ENCODE measurements at regions not wholly inside any gene's neighbourhood (a gene's known extent, or its start where the extent isn't known, plus 50 kb on each side); places are given as distances from the start of the nearest gene placed in this dataset.

DNA sequence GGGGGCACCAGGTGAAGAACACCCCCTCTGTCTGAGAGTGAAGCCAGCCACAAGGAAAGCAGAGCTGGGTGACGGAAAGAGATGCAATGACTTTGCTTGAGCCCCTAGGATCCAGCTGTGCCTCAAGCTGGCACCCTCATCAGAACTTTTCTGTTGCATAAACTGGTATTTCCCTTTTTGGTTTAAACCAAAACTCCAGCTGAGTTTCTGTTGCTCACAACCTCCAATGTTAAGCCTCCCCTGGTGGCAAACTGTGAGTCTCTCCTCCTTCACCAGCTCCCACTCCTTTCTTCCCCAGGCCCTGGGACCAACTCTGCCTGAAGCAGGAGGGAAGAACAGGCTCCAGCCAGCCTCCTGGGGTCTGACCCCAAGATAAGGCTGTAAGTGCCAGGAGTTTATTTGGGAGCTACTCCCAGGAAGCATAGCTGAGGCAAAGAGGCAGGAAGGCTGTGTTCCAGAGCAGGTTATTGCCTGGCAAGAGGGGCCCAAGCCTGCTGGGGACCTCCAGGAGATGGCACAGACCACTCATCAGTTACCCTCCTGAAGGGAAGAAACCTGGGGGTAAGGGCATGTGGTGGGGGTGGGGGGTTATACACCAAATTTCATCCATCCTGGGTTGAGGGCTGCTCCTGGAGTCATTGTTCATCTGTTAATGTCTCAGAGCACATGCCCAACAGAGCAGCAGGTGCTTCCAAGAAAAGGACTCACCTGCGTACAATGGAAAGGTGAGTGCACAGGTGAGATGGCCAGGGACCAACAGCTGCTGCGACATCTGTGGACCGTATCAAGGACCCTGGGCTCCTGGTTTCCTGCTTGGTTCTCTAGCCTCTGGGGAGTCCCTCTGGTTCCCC, 73.3 kb upstream of the NANOS1 start:
- Histone ChIP-seq H2AFZ (ENCODE audit: low read depth) (peak overlapping the region; percentile 58), H3K4me2 (peak overlapping the region; percentile 82), H3K4me1 (ENCODE audit: low read depth, poor library complexity, severe bottlenecking) (peaks cover 84% of the 10 kb centered on the region), H3K27me3 (ENCODE audit: insufficient read depth, low read depth) (no peaks in the 10 kb centered on the region), H3K27ac (peak overlapping the region; percentile 97), H3K36me3 (ENCODE audit: insufficient read depth) (no peaks in the 10 kb centered on the region), H3K9ac (peak overlapping the region; percentile 63), H3K79me2 (ENCODE audit: insufficient read depth, low read depth) (no peaks in the 10 kb centered on the region), H3K4me3 (IDR thresholded peaks at IDR 0.05; ENCODE audit: insufficient read depth, low read depth, low read length) (no peak overlapping the region), H4K20me1 (ENCODE audit: insufficient read depth) (no peaks in the 10 kb centered on the region)
- TF ChIP-seq, protein P1, sequence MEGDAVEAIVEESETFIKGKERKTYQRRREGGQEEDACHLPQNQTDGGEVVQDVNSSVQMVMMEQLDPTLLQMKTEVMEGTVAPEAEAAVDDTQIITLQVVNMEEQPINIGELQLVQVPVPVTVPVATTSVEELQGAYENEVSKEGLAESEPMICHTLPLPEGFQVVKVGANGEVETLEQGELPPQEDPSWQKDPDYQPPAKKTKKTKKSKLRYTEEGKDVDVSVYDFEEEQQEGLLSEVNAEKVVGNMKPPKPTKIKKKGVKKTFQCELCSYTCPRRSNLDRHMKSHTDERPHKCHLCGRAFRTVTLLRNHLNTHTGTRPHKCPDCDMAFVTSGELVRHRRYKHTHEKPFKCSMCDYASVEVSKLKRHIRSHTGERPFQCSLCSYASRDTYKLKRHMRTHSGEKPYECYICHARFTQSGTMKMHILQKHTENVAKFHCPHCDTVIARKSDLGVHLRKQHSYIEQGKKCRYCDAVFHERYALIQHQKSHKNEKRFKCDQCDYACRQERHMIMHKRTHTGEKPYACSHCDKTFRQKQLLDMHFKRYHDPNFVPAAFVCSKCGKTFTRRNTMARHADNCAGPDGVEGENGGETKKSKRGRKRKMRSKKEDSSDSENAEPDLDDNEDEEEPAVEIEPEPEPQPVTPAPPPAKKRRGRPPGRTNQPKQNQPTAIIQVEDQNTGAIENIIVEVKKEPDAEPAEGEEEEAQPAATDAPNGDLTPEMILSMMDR (conservative IDR thresholded peaks at IDR 0.05; ENCODE audit: low read depth, low read length): peak; percentile 28; the same call in 1 of the 2 replicates

DNA sequence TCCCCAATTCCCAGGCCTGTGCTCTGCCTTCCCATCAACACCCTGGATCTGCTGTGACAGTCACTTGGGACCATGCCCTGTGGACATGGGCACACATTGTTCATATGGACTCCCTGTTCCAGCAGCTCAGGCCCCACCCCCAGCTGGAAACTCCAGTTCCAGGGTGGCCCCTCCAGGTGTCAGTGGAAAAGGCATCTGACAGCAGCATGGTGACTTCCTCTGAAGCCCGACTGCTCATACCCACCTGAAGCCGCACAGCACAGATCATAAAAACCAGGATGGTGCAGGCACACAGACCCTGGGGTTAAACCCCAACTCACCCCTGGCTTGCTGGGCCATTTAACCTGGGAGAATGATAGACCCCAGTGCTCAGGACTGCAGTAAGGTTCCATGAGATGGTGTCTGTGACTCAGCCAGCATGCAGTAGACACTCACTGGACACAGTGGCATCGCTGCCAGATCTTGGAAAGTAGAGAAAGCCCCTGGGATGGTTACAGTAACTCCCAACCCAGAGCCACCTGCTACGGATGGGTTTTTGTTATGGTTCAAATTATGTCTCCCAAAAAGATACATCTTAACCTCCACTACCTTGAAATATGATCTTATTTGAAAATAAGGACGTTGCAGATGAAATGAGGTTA, 72.6 kb upstream of the NANOS1 start:
- Histone ChIP-seq H2AFZ (ENCODE audit: low read depth) (no peak overlapping the region), H3K27ac (peak overlapping the region; percentile 97), H3K4me1 (ENCODE audit: low read depth, poor library complexity, severe bottlenecking) (peaks cover 91% of the 10 kb centered on the region), H3K79me2 (ENCODE audit: insufficient read depth, low read depth) (no peaks in the 10 kb centered on the region), H4K20me1 (ENCODE audit: insufficient read depth) (no peaks in the 10 kb centered on the region), H3K36me3 (ENCODE audit: insufficient read depth) (no peaks in the 10 kb centered on the region), H3K9ac (peak overlapping the region; percentile 63; the same call in 1 of the 2 replicates), H3K4me3 (IDR thresholded peaks at IDR 0.05; ENCODE audit: insufficient read depth, low read depth, low read length) (no peak overlapping the region), H3K27me3 (ENCODE audit: insufficient read depth, low read depth) (no peaks in the 10 kb centered on the region), H3K4me2 (peak overlapping the region; percentile 64; the same call in 1 of the 2 replicates)
- TF ChIP-seq, protein P1 (conservative IDR thresholded peaks at IDR 0.05; ENCODE audit: low read depth, low read length): no peak

DNA sequence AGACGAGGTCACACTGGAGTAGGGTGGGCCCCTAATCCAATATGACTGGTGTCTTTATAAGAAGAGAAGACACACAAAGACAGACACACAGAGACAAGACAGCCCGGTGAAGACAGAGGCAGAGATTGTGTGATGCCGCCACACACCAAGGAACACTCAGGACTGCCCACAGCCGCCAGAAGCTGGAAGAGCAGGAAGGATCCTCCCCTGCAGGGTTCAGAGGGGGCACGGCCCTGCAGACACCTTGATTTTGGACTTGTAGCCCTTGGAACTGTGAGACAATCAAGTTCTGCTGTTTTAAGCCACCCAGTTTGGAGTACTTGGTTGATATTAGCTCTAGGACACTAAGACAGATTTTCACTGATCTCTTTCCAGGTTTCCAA, 72.1 kb upstream of the NANOS1 start:
- TF ChIP-seq, protein P1 (conservative IDR thresholded peaks at IDR 0.05; ENCODE audit: low read depth, low read length): no peak

DNA sequence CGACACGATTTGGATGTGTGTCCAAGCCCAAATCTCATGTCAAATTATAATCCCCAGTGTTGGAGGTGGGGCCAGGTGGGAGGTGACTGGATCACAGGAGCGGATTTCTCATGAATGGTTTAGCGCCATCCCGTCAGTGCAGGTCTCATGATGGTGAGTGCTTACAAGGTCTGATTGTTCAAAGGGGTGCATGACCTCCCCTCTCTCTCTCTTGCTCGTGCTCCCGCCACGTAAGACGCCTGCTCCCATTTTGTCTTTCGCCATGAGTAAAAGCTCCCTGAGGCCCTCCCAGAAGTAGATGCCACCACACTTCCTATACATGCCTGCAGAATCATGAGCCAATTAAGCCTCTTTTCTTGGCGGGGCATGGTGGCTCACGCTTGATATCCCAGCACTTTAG, 71.5 kb upstream of the NANOS1 start:
- no peaks in the 10 kb centered on the region for H3K79me2 ChIP-seq (ENCODE audit: insufficient read depth, low read depth)
- H3K4me2 ChIP-seq: no peak overlapping the region; the same call in 1 of the 2 replicates
- H3K9ac ChIP-seq: no peak overlapping the region
- no peaks in the 10 kb centered on the region for H4K20me1 ChIP-seq (ENCODE audit: insufficient read depth)
- H3K4me1 ChIP-seq (ENCODE audit: low read depth, poor library complexity, severe bottlenecking): peaks cover 92% of the 10 kb centered on the region
- H3K36me3 ChIP-seq (ENCODE audit: insufficient read depth): no peaks in the 10 kb centered on the region
- no peaks in the 10 kb centered on the region for H3K27me3 ChIP-seq (ENCODE audit: insufficient read depth, low read depth)
- no peak overlapping the region for H3K4me3 ChIP-seq (IDR thresholded peaks at IDR 0.05; ENCODE audit: insufficient read depth, low read depth, low read length)
- H3K27ac ChIP-seq: peak overlapping the region; percentile 76; the same call in 1 of the 2 replicates
- TF ChIP-seq, protein P1 (conservative IDR thresholded peaks at IDR 0.05; ENCODE audit: low read depth, low read length): no peak
- H2AFZ ChIP-seq (ENCODE audit: low read depth): no peak overlapping the region

More for the DNA sequence above, 72.1 kb upstream of the NANOS1 start:
- peaks cover 94% of the 10 kb centered on the region for H3K4me1 ChIP-seq (ENCODE audit: low read depth, poor library complexity, severe bottlenecking)
- H4K20me1 ChIP-seq (ENCODE audit: insufficient read depth): no peaks in the 10 kb centered on the region
- H3K36me3 ChIP-seq (ENCODE audit: insufficient read depth): no peaks in the 10 kb centered on the region
- H3K4me2 ChIP-seq: no peak overlapping the region
- no peak overlapping the region; the same call in 1 of the 2 replicates for H3K9ac ChIP-seq
- H3K79me2 ChIP-seq (ENCODE audit: insufficient read depth, low read depth): no peaks in the 10 kb centered on the region
- H2AFZ ChIP-seq (ENCODE audit: low read depth): no peak overlapping the region
- peak overlapping the region; percentile 97; the same call in 1 of the 2 replicates for H3K27ac ChIP-seq
- no peak overlapping the region for H3K4me3 ChIP-seq (IDR thresholded peaks at IDR 0.05; ENCODE audit: insufficient read depth, low read depth, low read length)
- H3K27me3 ChIP-seq (ENCODE audit: insufficient read depth, low read depth): no peaks in the 10 kb centered on the region
